Epithelial cell of esophagus (primary cell): ENCODE measurements at regions not wholly inside any gene's neighbourhood (a gene's known extent, or its start where the extent isn't known, plus 50 kb on each side); places are given as distances from the start of the nearest gene placed in this dataset.

Source experiments
- DNase-seq: peaks from one replicate; pipeline ENCODE4 v3.0.0; 2010; ENCODE audit warnings: low read depth
- H3K4me3 ChIP-seq: 2 replicates; pipeline ENCODE4 v1.5.1; 2011; ENCODE audit warnings: mild to moderate bottlenecking, low read length, control low read depth
- CTCF ChIP-seq: IDR thresholded peaks from 2 replicates; pipeline ENCODE4 v1.5.1; 2011; ENCODE audit warnings: low read depth, mild to moderate bottlenecking, low read length, control low read depth, inconsistent platforms; ENCODE audit not compliant: insufficient read depth; ENCODE audit errors: missing control alignments

- no peak for DNase-seq
- no peak overlapping the region for H3K4me3 ChIP-seq
- TF ChIP-seq CTCF = no peak
Measured at GRCh38 chr2:60267122-60267521, 286.3 kb downstream of the BCL11A start.

GRCh38 chr2:60262178-60262577, 291.3 kb downstream of the BCL11A start:
- no peak for DNase-seq
- no peak for TF ChIP-seq CTCF

GRCh38 chr2:60260639-60261296, 292.7 kb downstream of the BCL11A start:
- TF ChIP-seq CTCF = no peak
- peak; percentile 85 for DNase-seq
- H3K4me3 ChIP-seq = no peak overlapping the region

More at GRCh38 chr2:60262178-60262577, 291.3 kb downstream of the BCL11A start:
- H3K4me3 ChIP-seq = no peak overlapping the region

- no peak overlapping the region for H3K4me3 ChIP-seq
- DNase-seq = no peak
- TF ChIP-seq CTCF = no peak
Measured at GRCh38 chr2:60259781-60260180, 293.7 kb downstream of the BCL11A start.

- H3K4me3 ChIP-seq = no peak overlapping the region
- TF ChIP-seq CTCF = no peak
- DNase-seq = no peak
Measured at GRCh38 chr2:60252581-60253150, 300.8 kb downstream of the BCL11A start.

GRCh38 chr2:60251247-60251646, 302.2 kb downstream of the BCL11A start:
- H3K4me3 ChIP-seq = no peak overlapping the region
- no peak for TF ChIP-seq CTCF
- no peak for DNase-seq

GRCh38 chr2:60249879-60250278, 303.6 kb downstream of the BCL11A start:
- no peak overlapping the region for H3K4me3 ChIP-seq
- no peak for DNase-seq
- no peak for TF ChIP-seq CTCF
